GM19043 (cell line): ENCODE measurements at regions not wholly inside any gene's neighbourhood (a gene's known extent, or its start where the extent isn't known, plus 50 kb on each side); places are given as distances from the start of the nearest gene placed in this dataset.

ENCODE experiments used
- ATAC-seq: cut with Tn5 transposase; IDR thresholded peaks from one replicate; pipeline ENCODE4 v1.9.1; 2021; ENCODE audit warnings: low read depth; ENCODE audit not compliant: unreplicated experiment

- no peak for ATAC-seq
These were observed 618.9 kb upstream of the IGFBP3 start for GRCh38 chr7:46539892-46540483.

GRCh38 chr7:46537191-46537905 lies 616.3 kb upstream of the IGFBP3 start:
- no peak for ATAC-seq

- no peak for ATAC-seq
These were observed 613.9 kb upstream of the IGFBP3 start for GRCh38 chr7:46534664-46535588.

- no peak for ATAC-seq
These were observed 612.9 kb upstream of the IGFBP3 start for GRCh38 chr7:46533946-46534345.

GRCh38 chr7:46532571-46532970 lies 611.5 kb upstream of the IGFBP3 start:
- no peak for ATAC-seq

- ATAC-seq: no peak
These were observed 609.1 kb upstream of the IGFBP3 start for GRCh38 chr7:46530081-46530750.

GRCh38 chr7:46527360-46527759 lies 606.3 kb upstream of the IGFBP3 start:
- ATAC-seq: no peak

GRCh38 chr7:46525876-46526275 lies 604.8 kb upstream of the IGFBP3 start:
- no peak for ATAC-seq

- no peak for ATAC-seq
These were observed 603.3 kb upstream of the IGFBP3 start for GRCh38 chr7:46524350-46524749.

- no peak for ATAC-seq
These were observed 601.4 kb upstream of the IGFBP3 start for GRCh38 chr7:46522354-46522906.

- ATAC-seq: no peak
These were observed 597.6 kb upstream of the IGFBP3 start for GRCh38 chr7:46518713-46519112.

GRCh38 chr7:46515844-46516590 lies 594.9 kb upstream of the IGFBP3 start:
- no peak for ATAC-seq

GRCh38 chr7:46513447-46513848 lies 592.4 kb upstream of the IGFBP3 start:
- ATAC-seq: no peak

- no peak for ATAC-seq
These were observed 591.9 kb upstream of the IGFBP3 start for GRCh38 chr7:46512891-46513413.

- no peak for ATAC-seq
These were observed 590.6 kb upstream of the IGFBP3 start for GRCh38 chr7:46511442-46512215.

GRCh38 chr7:46508583-46508982 lies 587.5 kb upstream of the IGFBP3 start:
- no peak for ATAC-seq

GRCh38 chr7:46507560-46507959 lies 586.5 kb upstream of the IGFBP3 start:
- ATAC-seq: no peak

GRCh38 chr7:46494441-46494840 lies 573.4 kb upstream of the IGFBP3 start:
- no peak for ATAC-seq

GRCh38 chr7:46494028-46494427 lies 573.0 kb upstream of the IGFBP3 start:
- no peak for ATAC-seq
